KMS-11 (cell line): ENCODE measurements at regions not wholly inside any gene's neighbourhood (a gene's known extent, or its start where the extent isn't known, plus 50 kb on each side); places are given as distances from the start of the nearest gene placed in this dataset.

Source experiments
- H2AFZ ChIP-seq: fragments of 200-600 bp; sonication (generic); 2 replicates; pipeline ENCODE4 v1.6.1; 2016; ENCODE audit warnings: antibody characterized with exemption, mixed run types, low read depth
- H3K27ac ChIP-seq: fragments of 200-600 bp; sonication (generic); 2 replicates; pipeline ENCODE4 v1.6.1; 2016; ENCODE audit warnings: mild to moderate bottlenecking, mixed run types
- H3K27me3 ChIP-seq: fragments of 200-600 bp; sonication (generic); 2 replicates; pipeline ENCODE4 v1.6.1; 2017; ENCODE audit warnings: mild to moderate bottlenecking, low read depth, mixed run types, moderate library complexity; ENCODE audit not compliant: insufficient read depth
- H3K36me3 ChIP-seq: fragments of 200-600 bp; sonication (generic); 2 replicates; pipeline ENCODE4 v1.6.1; 2017; ENCODE audit warnings: mild to moderate bottlenecking, mixed run types; ENCODE audit not compliant: insufficient read depth
- H3K4me1 ChIP-seq: fragments of 200-600 bp; sonication (generic); 2 replicates; pipeline ENCODE4 v1.6.1; 2016; ENCODE audit warnings: mild to moderate bottlenecking, low read depth, mixed run types; ENCODE audit not compliant: poor library complexity, severe bottlenecking
- H3K4me2 ChIP-seq: fragments of 200-600 bp; sonication (generic); 2 replicates; pipeline ENCODE4 v1.7.0; 2016; ENCODE audit warnings: mild to moderate bottlenecking, mixed run types
- H3K4me3 ChIP-seq: fragments of 200-600 bp; sonication (generic); IDR thresholded peaks from 2 replicates; pipeline ENCODE4 v1.6.1; 2017; ENCODE audit warnings: low read depth, low read length, mixed read lengths; ENCODE audit not compliant: insufficient read depth
- H3K79me2 ChIP-seq: fragments of 200-600 bp; sonication (generic); 2 replicates; pipeline ENCODE4 v1.6.1; 2016; ENCODE audit warnings: low read depth, mixed run types; ENCODE audit not compliant: insufficient read depth
- H3K9ac ChIP-seq: fragments of 200-600 bp; sonication (generic); 2 replicates; pipeline ENCODE4 v1.6.1; 2016; ENCODE audit warnings: mild to moderate bottlenecking, mixed run types
- H4K20me1 ChIP-seq: fragments of 200-600 bp; sonication (generic); 2 replicates; pipeline ENCODE4 v1.6.1; 2016; ENCODE audit warnings: mild to moderate bottlenecking, mixed run types; ENCODE audit not compliant: insufficient read depth
- TF ChIP-seq, protein P1 (sequence below): fragments of 200-600 bp; sonication (generic); conservative IDR thresholded peaks from 2 replicates; pipeline ENCODE4 v1.6.1; 2017; ENCODE audit warnings: low read depth, mild to moderate bottlenecking, antibody characterized with exemption, low read length, moderate library complexity, mixed read lengths

DNA sequence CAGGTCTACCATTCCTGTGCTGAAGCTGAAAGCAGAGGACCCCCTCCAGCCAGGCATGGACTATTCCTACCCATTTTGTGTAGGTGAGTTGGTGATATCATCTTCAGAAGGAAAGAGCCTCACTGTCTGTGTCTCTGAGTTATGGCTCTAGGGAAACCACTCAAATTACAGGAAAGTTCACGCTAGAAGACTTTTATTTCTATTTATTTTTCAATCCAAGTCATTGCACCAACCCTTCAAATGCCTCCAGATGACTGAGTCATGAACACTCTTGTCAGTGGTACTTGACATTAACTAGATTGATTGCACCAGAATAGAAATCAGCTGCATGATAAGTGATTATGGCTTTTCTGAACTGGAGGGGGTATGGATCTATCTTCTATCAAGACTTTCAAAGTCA is 338.4 kb downstream of the MBD2 start:
- Histone ChIP-seq H3K4me2 (no peak overlapping the region), H3K9ac (no peak overlapping the region), H3K27me3 (no peaks in the 10 kb centered on the region), H3K27ac (no peak overlapping the region), H3K4me3 (no peak overlapping the region), H2AFZ (no peak overlapping the region), H3K4me1 (no peaks in the 10 kb centered on the region), H4K20me1 (no peaks in the 10 kb centered on the region), H3K79me2 (no peaks in the 10 kb centered on the region), H3K36me3 (no peaks in the 10 kb centered on the region)
- TF ChIP-seq, protein P1, sequence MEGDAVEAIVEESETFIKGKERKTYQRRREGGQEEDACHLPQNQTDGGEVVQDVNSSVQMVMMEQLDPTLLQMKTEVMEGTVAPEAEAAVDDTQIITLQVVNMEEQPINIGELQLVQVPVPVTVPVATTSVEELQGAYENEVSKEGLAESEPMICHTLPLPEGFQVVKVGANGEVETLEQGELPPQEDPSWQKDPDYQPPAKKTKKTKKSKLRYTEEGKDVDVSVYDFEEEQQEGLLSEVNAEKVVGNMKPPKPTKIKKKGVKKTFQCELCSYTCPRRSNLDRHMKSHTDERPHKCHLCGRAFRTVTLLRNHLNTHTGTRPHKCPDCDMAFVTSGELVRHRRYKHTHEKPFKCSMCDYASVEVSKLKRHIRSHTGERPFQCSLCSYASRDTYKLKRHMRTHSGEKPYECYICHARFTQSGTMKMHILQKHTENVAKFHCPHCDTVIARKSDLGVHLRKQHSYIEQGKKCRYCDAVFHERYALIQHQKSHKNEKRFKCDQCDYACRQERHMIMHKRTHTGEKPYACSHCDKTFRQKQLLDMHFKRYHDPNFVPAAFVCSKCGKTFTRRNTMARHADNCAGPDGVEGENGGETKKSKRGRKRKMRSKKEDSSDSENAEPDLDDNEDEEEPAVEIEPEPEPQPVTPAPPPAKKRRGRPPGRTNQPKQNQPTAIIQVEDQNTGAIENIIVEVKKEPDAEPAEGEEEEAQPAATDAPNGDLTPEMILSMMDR: no peak

DNA sequence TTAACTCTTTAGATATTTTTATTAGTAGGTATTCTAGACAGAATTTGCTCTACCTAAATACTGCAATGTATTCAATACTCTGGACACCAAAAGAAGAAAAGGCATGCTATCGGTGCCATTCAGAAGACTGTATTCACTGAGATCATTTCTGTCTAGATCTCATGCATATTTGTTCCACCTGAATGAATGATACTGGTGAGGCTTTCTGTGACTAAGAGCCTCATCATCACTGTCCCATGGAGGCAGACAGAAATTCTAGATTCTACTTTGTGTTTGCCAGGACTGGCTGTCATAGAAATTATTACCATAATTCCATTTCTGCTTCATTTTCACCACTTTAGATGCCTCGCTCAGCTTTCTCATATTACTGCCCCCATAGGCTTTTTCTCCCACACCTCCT is 340.7 kb downstream of the MBD2 start:
- H3K4me3 ChIP-seq: no peak overlapping the region
- no peaks in the 10 kb centered on the region for H3K79me2 ChIP-seq
- H3K36me3 ChIP-seq: no peaks in the 10 kb centered on the region
- H3K4me2 ChIP-seq: no peak overlapping the region
- H4K20me1 ChIP-seq: no peaks in the 10 kb centered on the region
- H3K9ac ChIP-seq: no peak overlapping the region
- no peaks in the 10 kb centered on the region for H3K4me1 ChIP-seq
- H3K27ac ChIP-seq: no peak overlapping the region
- H3K27me3 ChIP-seq: no peaks in the 10 kb centered on the region
- TF ChIP-seq, protein P1: no peak
- no peak overlapping the region for H2AFZ ChIP-seq

DNA sequence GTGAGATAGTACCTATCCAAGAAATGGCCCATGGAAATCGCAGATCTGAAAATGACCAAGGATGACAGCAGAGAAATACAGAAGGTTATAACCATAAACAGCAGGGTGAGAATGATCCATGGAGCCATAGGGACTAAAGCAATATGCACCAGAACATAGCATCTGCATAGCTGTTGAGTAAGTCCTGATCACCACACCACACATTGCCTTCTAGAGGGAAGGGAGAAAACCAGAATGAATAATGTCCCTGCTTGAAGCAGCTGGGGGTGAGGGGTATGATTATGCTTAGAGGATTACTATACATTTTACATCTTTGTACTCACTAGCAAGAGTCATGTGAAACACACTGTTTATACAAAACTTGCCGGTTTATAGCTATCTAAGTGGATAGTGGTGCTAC is 350.4 kb downstream of the MBD2 start:
- Histone ChIP-seq H3K79me2 (no peaks in the 10 kb centered on the region), H3K4me1 (no peaks in the 10 kb centered on the region), H4K20me1 (no peaks in the 10 kb centered on the region), H3K4me3 (no peak overlapping the region), H3K27ac (no peak overlapping the region), H2AFZ (no peak overlapping the region), H3K9ac (no peak overlapping the region), H3K27me3 (no peaks in the 10 kb centered on the region), H3K36me3 (no peaks in the 10 kb centered on the region), H3K4me2 (no peak overlapping the region)
- TF ChIP-seq, protein P1: no peak

DNA sequence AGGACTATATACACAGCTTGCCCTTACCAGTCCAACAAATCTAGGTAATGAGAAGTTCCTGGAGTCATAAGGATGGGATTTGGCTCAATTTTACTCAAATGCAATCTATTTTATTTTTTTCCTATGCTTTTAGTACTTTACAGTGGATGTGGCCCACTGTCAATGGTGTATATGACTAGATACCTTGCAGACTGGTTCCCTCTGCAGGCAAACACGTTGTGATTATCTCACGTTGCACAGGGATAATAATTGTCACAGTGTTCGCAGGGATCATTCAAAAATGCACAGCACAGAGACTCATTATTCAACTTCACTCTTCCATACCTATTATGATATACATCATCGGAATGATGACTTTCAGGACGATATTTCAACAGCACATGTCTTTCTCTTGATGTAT is 359.7 kb downstream of the MBD2 start:
- Histone ChIP-seq H3K4me1 (no peaks in the 10 kb centered on the region), H4K20me1 (no peaks in the 10 kb centered on the region), H3K27me3 (no peaks in the 10 kb centered on the region), H3K4me3 (no peak overlapping the region), H3K36me3 (no peaks in the 10 kb centered on the region), H2AFZ (no peak overlapping the region), H3K4me2 (no peak overlapping the region), H3K9ac (no peak overlapping the region), H3K79me2 (no peaks in the 10 kb centered on the region), H3K27ac (no peak overlapping the region)
- TF ChIP-seq, protein P1: no peak

DNA sequence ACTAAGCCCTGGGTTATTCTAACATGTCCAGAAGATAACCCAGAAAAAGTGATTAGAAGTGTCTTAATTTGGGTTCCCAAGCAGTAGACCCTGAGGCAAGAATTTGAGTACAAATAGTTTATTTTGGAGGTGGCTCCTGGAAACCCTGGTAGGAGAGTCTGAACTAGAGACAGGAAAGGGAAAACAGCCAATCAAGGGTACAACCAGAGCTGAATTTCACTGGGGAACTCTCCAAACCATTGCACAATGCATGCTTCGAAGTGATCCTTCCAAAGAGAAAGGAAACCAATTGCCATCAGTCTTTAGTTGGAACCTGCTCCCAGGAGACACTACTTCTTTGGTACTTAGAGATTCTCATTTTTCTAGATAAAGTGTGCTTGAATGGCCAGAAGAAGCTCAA is 361.5 kb downstream of the MBD2 start:
- Histone ChIP-seq H4K20me1 (no peaks in the 10 kb centered on the region), H3K36me3 (no peaks in the 10 kb centered on the region), H3K4me3 (no peak overlapping the region), H3K4me2 (no peak overlapping the region), H3K4me1 (no peaks in the 10 kb centered on the region), H2AFZ (no peak overlapping the region), H3K9ac (no peak overlapping the region), H3K27me3 (no peaks in the 10 kb centered on the region), H3K79me2 (no peaks in the 10 kb centered on the region), H3K27ac (no peak overlapping the region)
- TF ChIP-seq, protein P1: no peak
